NT2/D1 (cell line): ENCODE measurements at regions not wholly inside any gene's neighbourhood (a gene's known extent, or its start where the extent isn't known, plus 50 kb on each side); places are given as distances from the start of the nearest gene placed in this dataset.
"Not testable (repeated sequence)": the region's sequence is repeated elsewhere in the genome, so short reads cannot be mapped to it uniquely, and the experiment has no call there.

Experiments
- DNase-seq: peaks from one replicate; pipeline ENCODE4 v3.0.0-alpha.2; 2011; ENCODE audit warnings: low read depth, low spot score
- H3K27me3 ChIP-seq: 2 replicates; pipeline ENCODE4 v1.6.0; 2011; ENCODE audit warnings: mild to moderate bottlenecking; ENCODE audit not compliant: insufficient read length, insufficient read depth
- H3K36me3 ChIP-seq: 2 replicates; pipeline ENCODE4 v1.6.1; 2011; ENCODE audit warnings: mild to moderate bottlenecking, low read length, mixed read lengths; ENCODE audit not compliant: insufficient read depth, insufficient read length
- H3K4me1 ChIP-seq: 2 replicates; pipeline ENCODE4 v1.5.1; 2011; ENCODE audit not compliant: insufficient read depth, insufficient read length
- H3K4me3 ChIP-seq: 2 replicates; pipeline ENCODE4 v1.5.1; 2011; ENCODE audit warnings: low read depth; ENCODE audit not compliant: insufficient read length
- H3K9ac ChIP-seq: 2 replicates; pipeline ENCODE4 v1.6.0; 2011; ENCODE audit warnings: low read depth; ENCODE audit not compliant: insufficient read length
- H3K9me3 ChIP-seq: 2 replicates; pipeline ENCODE4 v1.5.1; 2011; ENCODE audit warnings: mild to moderate bottlenecking, low read length; ENCODE audit not compliant: insufficient read depth
- YY1 ChIP-seq: IDR thresholded peaks from 2 replicates; pipeline ENCODE4 v1.6.1; 2011; ENCODE audit not compliant: insufficient read length, insufficient read depth
- ZNF274 ChIP-seq: IDR thresholded peaks from 2 replicates; pipeline ENCODE4 v1.6.1; 2011; ENCODE audit warnings: mild to moderate bottlenecking, low read depth, low read length

DNA sequence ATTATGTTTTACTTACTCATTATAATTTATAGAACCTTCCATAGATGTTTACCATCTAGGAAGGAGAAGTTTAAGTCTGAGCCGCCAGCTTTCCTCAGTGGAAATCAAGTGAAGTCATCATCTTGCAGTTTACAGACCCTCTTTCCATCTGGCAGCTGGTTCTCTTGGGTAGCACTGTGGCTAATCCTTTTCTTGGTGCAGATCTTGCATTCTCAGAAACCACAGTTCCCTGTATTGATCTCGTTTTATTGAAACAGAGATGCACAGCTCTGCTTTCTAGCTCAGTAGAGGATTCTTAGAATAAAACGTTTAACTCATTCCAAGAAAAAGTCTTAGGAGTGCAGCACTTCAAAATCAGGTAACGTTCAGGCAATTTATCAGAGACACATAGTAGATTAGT lies 1154.7 kb downstream of the FOXD4L5 start:
- not testable (repeated sequence) for H3K9me3 ChIP-seq, H3K4me3 ChIP-seq, H3K36me3 ChIP-seq, DNase-seq, H3K27me3 ChIP-seq, H3K9ac ChIP-seq, H3K4me1 ChIP-seq

DNA sequence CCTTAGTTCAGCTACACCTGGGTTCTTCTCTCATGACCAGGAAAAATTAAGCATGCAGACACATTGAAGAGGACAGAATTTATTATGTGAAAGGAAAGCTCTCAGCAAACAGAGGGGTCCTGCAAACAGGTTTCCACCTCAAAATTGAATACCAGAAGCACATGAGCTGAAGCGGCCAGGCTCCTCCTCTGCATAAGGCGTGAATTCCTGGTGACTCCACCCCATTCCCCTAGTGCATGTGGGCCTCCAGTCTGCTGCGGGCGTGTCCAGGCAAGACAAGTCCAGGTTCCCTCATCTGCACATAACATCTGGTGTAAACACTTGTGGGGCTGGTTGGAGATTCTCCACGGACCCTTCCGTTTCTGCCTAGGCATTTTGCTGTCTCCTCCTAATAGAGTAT lies 1156.4 kb downstream of the FOXD4L5 start:
- Histone ChIP-seq H3K27me3 (no peaks in the 10 kb centered on the region), H3K9ac (no peak overlapping the region), H3K36me3 (no peaks in the 10 kb centered on the region), H3K4me3 (no peak overlapping the region), H3K9me3 (no peaks in the 10 kb centered on the region), H3K4me1 (no peaks in the 10 kb centered on the region)
- no peak for DNase-seq
- TF ChIP-seq ZNF274 (no peak), YY1 (no peak)

DNA sequence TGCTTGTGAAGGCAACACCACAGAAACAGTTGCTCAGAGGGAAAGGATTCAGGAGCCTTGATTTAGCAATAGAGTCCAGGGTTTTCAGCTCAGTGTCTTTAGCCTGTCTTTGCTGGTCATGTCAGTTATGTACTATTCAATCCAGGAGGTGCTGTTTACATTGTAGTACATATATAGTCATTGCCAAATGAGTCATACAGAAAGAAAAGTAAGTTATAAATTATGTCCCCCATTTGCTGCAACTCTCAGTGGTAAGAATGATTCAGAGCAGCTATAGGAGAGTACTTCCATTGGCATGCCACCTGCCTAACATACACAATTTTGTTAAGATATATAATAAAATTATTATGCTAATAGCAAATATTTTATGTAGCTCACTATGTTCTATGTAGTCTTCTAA lies 1163.4 kb downstream of the FOXD4L5 start:
- not testable (repeated sequence) for DNase-seq, H3K9ac ChIP-seq, H3K9me3 ChIP-seq, H3K4me3 ChIP-seq, H3K4me1 ChIP-seq, H3K27me3 ChIP-seq, H3K36me3 ChIP-seq

DNA sequence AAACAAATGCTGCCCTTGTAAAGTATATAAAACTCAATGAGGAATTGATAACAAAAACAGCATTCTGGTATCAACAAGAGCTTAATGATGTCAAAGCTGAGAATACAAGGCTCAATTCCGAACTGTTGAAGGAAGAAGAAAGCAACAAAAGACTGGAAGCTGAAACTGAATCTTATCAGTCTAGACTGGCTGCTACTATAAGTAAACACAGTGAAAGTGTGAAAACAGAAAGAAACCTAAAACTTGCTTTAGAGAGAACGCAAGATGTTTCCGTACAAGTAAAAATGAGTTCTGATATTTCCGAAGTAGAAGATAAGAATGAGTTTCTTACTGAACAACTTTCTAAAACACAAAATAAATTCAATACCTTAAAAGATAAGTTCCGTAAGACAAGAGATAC lies 1167.7 kb downstream of the FOXD4L5 start:
- not testable (repeated sequence) for DNase-seq, H3K9me3 ChIP-seq

DNA sequence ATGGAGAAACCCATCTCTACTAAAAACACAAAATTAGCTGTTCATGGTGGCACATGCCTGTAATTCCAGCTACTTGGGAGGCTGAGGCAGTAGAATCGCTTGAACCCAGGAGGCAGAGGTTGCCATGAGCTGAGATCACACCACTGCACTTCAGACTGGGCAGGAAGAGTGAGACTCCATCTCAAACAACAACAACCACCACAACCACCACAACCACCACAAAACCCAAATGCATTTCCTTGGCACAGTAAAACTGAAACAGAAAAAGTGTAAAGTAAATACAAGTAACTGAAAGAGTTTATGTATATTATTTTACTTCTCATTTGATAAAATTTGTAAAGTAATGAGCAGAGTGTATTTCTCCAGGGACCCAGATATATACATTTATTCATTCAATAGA lies 1177.1 kb downstream of the FOXD4L5 start:
- H3K36me3 ChIP-seq, H3K4me3 ChIP-seq, H3K4me1 ChIP-seq, DNase-seq, H3K9me3 ChIP-seq, H3K27me3 ChIP-seq, H3K9ac ChIP-seq: not testable (repeated sequence)

More for the DNA sequence above, 1167.7 kb downstream of the FOXD4L5 start:
- not testable (repeated sequence) for H3K4me1 ChIP-seq, H3K27me3 ChIP-seq, H3K4me3 ChIP-seq, H3K36me3 ChIP-seq, H3K9ac ChIP-seq

DNA sequence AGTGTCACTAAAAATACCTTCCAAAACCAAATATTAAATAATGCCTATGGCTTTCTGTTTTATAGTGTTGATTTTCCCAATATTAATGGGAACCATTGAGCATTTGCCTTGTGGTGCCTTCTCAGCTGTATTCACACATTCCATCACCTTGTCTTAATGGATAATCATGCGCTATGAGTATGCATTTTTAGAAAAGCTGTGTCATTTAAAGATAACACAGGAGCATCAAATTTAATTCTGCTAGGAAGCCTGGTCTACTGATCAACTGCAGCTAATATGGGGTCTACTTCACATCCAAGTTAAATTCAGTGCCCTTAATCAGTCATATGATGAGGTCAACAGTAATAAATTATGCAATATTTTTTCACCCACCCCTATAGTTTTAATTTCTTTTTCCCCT lies 1177.8 kb downstream of the FOXD4L5 start:
- DNase-seq, H3K27me3 ChIP-seq, H3K4me3 ChIP-seq, H3K9ac ChIP-seq, H3K36me3 ChIP-seq, H3K9me3 ChIP-seq, H3K4me1 ChIP-seq: not testable (repeated sequence)

DNA sequence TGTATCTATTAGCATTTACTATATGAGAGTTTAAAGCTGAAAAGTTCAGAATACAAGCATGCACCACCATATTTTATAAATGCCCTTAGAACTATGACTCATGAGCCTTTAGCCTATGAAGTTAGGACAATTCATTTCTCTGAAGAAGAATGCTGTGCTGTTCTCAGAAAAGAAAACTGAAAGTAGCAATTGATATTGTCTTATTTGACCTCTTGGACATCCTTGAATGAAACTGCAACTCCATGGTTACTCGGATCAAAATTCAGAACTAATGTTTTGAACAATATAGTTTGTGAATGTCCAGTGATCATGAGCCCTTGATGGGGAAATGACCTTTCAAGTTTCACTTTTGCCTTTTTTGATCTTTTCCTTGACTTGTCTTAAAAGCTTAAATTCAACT lies 1179.8 kb downstream of the FOXD4L5 start:
- DNase-seq, H3K9me3 ChIP-seq, H3K9ac ChIP-seq, H3K36me3 ChIP-seq, H3K4me1 ChIP-seq, H3K4me3 ChIP-seq, H3K27me3 ChIP-seq: not testable (repeated sequence)

DNA sequence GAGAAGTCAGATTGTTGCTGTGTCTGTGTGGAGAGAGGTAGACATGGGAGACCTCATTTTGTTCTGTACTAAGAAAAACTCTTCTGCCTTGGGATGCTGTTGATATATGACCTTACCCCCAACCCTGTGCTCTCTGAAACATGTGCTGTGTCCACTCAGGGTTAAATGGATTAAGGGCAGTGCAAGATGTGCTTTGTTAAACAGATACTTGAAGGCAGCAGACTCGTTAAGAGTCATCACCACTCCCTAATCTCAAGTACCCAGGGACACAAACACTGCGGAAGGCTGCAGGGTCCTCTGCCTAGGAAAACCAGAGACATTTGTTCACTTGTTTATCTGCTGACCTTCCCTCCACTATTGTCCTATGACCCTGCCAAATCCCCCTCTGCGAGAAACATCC lies 1183.5 kb downstream of the FOXD4L5 start:
- DNase-seq, H3K36me3 ChIP-seq, H3K27me3 ChIP-seq, H3K9ac ChIP-seq, H3K4me1 ChIP-seq, H3K4me3 ChIP-seq, H3K9me3 ChIP-seq: not testable (repeated sequence)

DNA sequence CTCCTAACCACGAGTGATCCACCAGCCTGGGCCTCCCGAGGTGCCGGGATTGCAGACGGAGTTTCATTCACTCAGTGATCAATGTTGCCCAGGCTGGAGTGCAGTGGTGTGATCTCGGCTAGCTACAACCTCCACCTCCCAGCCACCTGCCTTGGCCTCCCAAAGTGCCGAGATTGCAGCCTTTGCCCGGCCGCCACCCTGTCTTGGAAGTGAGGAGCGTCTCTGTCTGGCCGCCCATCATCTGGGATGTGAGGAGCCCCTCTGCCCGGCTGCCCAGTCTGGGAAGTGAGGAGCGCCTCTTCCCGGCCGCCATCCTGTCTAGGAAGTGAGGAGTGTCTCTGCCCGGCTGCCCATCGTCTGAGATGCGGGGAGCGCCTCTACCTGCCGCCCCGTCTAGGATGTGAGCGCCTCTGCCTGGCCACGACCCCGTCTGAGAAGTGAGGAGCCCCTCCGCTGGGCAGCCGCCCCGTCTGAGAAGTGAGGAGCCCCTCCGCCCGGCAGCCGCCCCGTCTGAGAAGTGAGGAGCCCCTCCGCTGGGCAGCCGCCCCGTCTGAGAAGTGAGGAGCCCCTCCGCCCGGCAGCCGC lies 1184.3 kb downstream of the FOXD4L5 start:
- H3K9me3 ChIP-seq, DNase-seq, H3K4me1 ChIP-seq: not testable (repeated sequence)

DNA sequence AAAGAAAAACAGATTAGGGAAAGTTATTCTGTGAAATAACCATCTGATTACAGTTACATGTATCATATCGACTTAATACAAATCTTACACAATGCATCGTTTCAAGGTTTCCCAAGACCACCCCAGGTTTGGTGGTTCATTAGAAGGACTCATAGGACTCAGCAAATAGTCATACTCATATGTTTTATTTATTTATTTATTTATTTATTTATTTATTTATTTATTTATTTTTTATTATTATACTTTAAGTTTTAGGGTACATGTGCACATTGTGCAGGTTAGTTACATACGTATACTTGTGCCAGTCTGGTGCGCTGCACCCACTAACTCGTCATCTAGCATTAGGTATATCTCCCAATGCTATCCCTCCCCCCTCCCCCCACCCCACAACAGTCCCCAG lies 1199.0 kb downstream of the FOXD4L5 start:
- H3K9me3 ChIP-seq, H3K27me3 ChIP-seq, H3K4me3 ChIP-seq, H3K36me3 ChIP-seq, H3K9ac ChIP-seq, H3K4me1 ChIP-seq, DNase-seq: not testable (repeated sequence)

More for the DNA sequence above, 1184.3 kb downstream of the FOXD4L5 start:
- H3K36me3 ChIP-seq, H3K4me3 ChIP-seq, H3K9ac ChIP-seq, H3K27me3 ChIP-seq: not testable (repeated sequence)

DNA sequence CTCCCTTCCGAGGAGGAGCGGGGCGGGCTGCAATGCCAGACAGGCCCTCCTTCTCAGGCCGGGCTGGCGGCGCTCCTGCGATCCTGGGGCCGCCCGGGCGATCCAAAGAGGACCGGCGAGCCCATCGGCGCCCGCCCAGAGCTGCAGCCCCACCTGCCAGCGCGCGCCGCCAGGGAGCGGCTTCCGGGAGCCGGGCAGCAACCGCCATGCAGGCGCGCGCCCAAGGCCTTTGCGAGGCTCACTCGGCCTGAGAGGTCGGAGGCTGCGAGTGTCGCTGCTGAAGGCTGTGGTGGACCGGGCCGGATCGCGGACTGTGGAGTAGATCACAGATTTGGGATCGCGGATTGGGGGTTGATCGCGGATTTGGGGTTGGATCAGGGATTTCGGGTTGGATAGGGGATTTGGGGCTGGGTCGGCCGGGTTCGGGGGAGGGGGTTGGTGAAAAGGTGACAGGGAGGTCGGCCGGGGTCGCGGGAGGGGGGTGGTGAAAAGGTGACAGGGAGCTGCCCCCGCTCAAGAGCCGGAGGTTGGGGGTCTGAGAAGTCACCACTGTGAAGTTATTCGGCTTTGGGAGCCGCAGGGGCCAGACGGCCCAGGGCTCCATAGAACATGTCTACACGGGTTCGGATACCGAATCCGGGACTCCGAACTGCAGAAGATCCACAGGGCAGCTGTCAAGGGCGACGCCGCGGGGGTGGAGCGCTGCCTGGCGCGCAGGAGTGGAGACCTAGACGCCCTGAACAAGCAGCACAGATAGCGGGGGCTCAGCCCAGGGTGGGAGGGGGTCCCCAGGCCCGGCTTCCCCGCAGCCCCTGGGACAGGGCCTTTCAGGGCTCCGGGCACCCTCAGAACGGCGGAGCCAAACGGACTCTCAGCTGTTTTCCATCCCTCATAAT lies 1213.4 kb downstream of the FOXD4L5 start:
- H3K4me3 ChIP-seq, H3K9ac ChIP-seq, DNase-seq, H3K4me1 ChIP-seq, H3K27me3 ChIP-seq, H3K9me3 ChIP-seq, H3K36me3 ChIP-seq: not testable (repeated sequence)
